SH-SY5Y (cell line): ENCODE measurements at regions not wholly inside any gene's neighbourhood (a gene's known extent, or its start where the extent isn't known, plus 50 kb on each side); places are given as distances from the start of the nearest gene placed in this dataset.

Experiments
- GATA2 ChIP-seq: IDR thresholded peaks from 2 replicates; pipeline ENCODE4 v1.6.1; 2011; ENCODE audit warnings: mild to moderate bottlenecking, low read depth, low read length
- GATA3 ChIP-seq: IDR thresholded peaks from 2 replicates; pipeline ENCODE4 v1.6.1; 2011; ENCODE audit warnings: low read depth, mild to moderate bottlenecking, low read length, moderate library complexity

DNA sequence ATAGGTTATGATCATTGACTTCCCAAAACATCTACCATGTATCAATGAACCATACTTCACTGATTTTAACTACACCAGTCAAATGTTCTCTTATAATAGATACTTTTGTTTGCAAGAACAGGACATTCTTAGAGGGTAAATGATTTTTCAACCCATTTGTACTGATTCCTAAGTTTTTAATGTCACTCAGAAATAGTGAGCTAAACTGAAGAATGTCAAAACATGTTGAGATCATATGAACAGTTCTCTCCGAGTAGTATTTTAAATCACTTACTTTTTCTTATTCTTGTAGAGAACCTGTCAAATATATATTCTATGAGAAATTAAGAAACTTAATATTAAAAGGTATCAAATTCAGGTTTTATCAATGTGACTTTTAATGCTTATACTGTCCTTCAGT is 1362.9 kb upstream of the SLC39A10 start:
- TF ChIP-seq GATA2 (no peak), GATA3 (no peak)
